K562 (cell line): ENCODE measurements at regions not wholly inside any gene's neighbourhood (a gene's known extent, or its start where the extent isn't known, plus 50 kb on each side); places are given as distances from the start of the nearest gene placed in this dataset.

Experiments
- ATAC-seq: fragments of 200-7000 bp; cut with Tn5 transposase; 3 replicates; pipeline ENCODE4 v1.9.1; 2020; ENCODE audit warnings: moderate library complexity
- BruUV-seq: library from RNA; stranded (reverse); fragments of 400-500 nt; replicated peaks from 2 replicates; lab custom pipeline; 2021; lab: Mats Ljungman, UMichigan
- CTCF ChIA-PET: fragments of 300-600 bp; formaldehyde crosslinking; extraction: SDS; loops from one replicate; lab custom pipeline; 2021; ENCODE audit warnings: low intra/inter-chr PET ratio; lab: Yijun Ruan, JAX
- POLR2A ChIA-PET: fragments of 300-600, 350-650 bp; sonication (Branson Sonifier 250); formaldehyde crosslinking; extraction: SDS; loops from one replicate; lab custom pipeline; 2021; ENCODE audit warnings: antibody characterized with exemption, inconsistent platforms; lab: Yijun Ruan, JAX
- DNase-seq, 4 experiments: peaks; one replicate each; pipeline versions ENCODE4 v3.0.0 to v3.0.0-alpha.2; 2011 to 2018; ENCODE audit warnings: low spot score in 3 of 4, mixed read lengths in 3 of 4; ENCODE audit errors: extremely low read depth in 1 of 4
- FAIRE-seq: peaks from 2 replicates; lab custom pipeline; 2011; peaks lifted over from hg19 to GRCh38; lab: Jason Lieb, UNC
- H2AFZ ChIP-seq: 2 replicates; pipeline ENCODE4 v1.6.0; 2011; ENCODE audit warnings: low read depth, low read length, control low read depth, inconsistent platforms
- H3K27ac ChIP-seq: fragments of 200-600 bp; 3 replicates; pipeline ENCODE4 v1.8.0; 2011; ENCODE audit warnings: low read depth, mild to moderate bottlenecking, control low read depth, inconsistent platforms, low read length, moderate library complexity, mixed read lengths; ENCODE audit errors: extremely low read depth
- H3K27me3 ChIP-seq, 2 experiments: fragments of 300-600 bp in 1 of 2; 2 replicates in 1 of 2; 3 replicates in 1 of 2; pipeline versions ENCODE4 v1.6.0 to v1.8.0; 2011; ENCODE audit warnings: inconsistent platforms in 2 of 2, low read length in 2 of 2, mild to moderate bottlenecking in 1 of 2, mixed read lengths in 1 of 2, moderate library complexity in 1 of 2; ENCODE audit not compliant: control insufficient read depth in 2 of 2, insufficient read depth in 2 of 2
- H3K36me3 ChIP-seq: fragments of 300-600 bp; 3 replicates; pipeline ENCODE4 v1.8.0; 2011; ENCODE audit warnings: mild to moderate bottlenecking, low read length, inconsistent platforms; ENCODE audit not compliant: control insufficient read depth, insufficient read depth
- H3K4me1 ChIP-seq, 2 experiments: fragments of 200-600 bp in 1 of 2; replicated peaks in 1 of 2; 2 replicates in 1 of 2; 3 replicates in 1 of 2; pipeline versions ENCODE4 v1.5.1 to v1.8.0; 2011; ENCODE audit warnings: inconsistent platforms in 2 of 2, low read length in 2 of 2, mild to moderate bottlenecking in 1 of 2, mixed read lengths in 1 of 2, moderate library complexity in 1 of 2; ENCODE audit not compliant: control insufficient read depth in 2 of 2, insufficient read depth in 2 of 2
- H3K4me2 ChIP-seq: 2 replicates; pipeline ENCODE4 v1.6.1; 2011; ENCODE audit warnings: low read length, control low read depth, inconsistent platforms, mixed read lengths; ENCODE audit not compliant: insufficient read depth
- H3K4me3 ChIP-seq: fragments of 200-600 bp; sonication (generic), shearing (Covaris generic); 2 replicates; pipeline ENCODE4 v1.5.1; 2016; ENCODE audit warnings: control low read depth, inconsistent platforms
- H3K79me2 ChIP-seq: fragments of 200-600 bp; 3 replicates; pipeline ENCODE4 v1.8.0; 2011; ENCODE audit warnings: low read length, inconsistent platforms; ENCODE audit not compliant: control insufficient read depth, insufficient read depth
- H3K9ac ChIP-seq, 2 experiments: 2 replicates each; pipeline versions ENCODE4 v1.6.0 to v1.6.1; 2011; ENCODE audit warnings: low read depth in 2 of 2, low read length in 2 of 2, control low read depth in 1 of 2, inconsistent platforms in 1 of 2, mild to moderate bottlenecking in 1 of 2, mixed read lengths in 1 of 2; ENCODE audit not compliant: insufficient read depth in 1 of 2
- H3K9me1 ChIP-seq: one replicate; pipeline ENCODE4 v1.6.0; 2011; ENCODE audit warnings: inconsistent platforms, mild to moderate bottlenecking, low read length, moderate library complexity; ENCODE audit not compliant: control insufficient read depth, insufficient read depth
- H3K9me3 ChIP-seq: replicated peaks from 2 replicates; pipeline ENCODE4 v1.5.1; 2011; ENCODE audit warnings: low read depth, low read length, inconsistent platforms; ENCODE audit not compliant: control insufficient read depth, insufficient read depth
- H4K20me1 ChIP-seq: replicated peaks from 2 replicates; pipeline ENCODE4 v1.6.1; 2011; ENCODE audit warnings: low read length, inconsistent platforms, mixed read lengths; ENCODE audit not compliant: control insufficient read depth, insufficient read depth
- CBX1 ChIP-seq: sonication (generic); IDR thresholded peaks from 2 replicates; pipeline ENCODE4 v1.6.1; 2016; ENCODE audit warnings: antibody characterized with exemption, low read depth, mild to moderate bottlenecking
- FOSL1 ChIP-seq: fragments of 200-800 bp; sonication (Bioruptor generic); conservative IDR thresholded peaks from 2 replicates; pipeline ENCODE4 v1.6.1; 2016; ENCODE audit warnings: missing genetic modification characterization, missing compliant biosample characterization
- HDAC2 ChIP-seq: fragments of 450-650 bp; IDR thresholded peaks from 2 replicates; pipeline ENCODE4 v1.6.1; 2016; ENCODE audit warnings: mild to moderate bottlenecking
- HDAC6 ChIP-seq: IDR thresholded peaks from 2 replicates; pipeline ENCODE4 v1.6.1; 2012; ENCODE audit warnings: low read depth, mild to moderate bottlenecking, control low read depth, inconsistent platforms, low read length, moderate library complexity
- SIN3A ChIP-seq, 2 experiments: fragments of 150-350 bp in 1 of 2; IDR thresholded peaks; 2 replicates each; pipeline ENCODE4 v1.6.1; 2011 to 2016; ENCODE audit warnings: borderline replicate concordance in 2 of 2, low read depth in 2 of 2, low read length in 2 of 2, mild to moderate bottlenecking in 2 of 2, moderate library complexity in 2 of 2; ENCODE audit not compliant: control insufficient read depth in 1 of 2
- ZNF507 ChIP-seq: conservative IDR thresholded peaks from 2 replicates; pipeline ENCODE4 v1.6.1; 2017; ENCODE audit warnings: missing genetic modification characterization, missing compliant biosample characterization
- WGBS: fragments of 100-300 bp; shearing (Covaris generic); methylation state at CpG from one replicate; pipeline ENCODE4 v1.1.6; 2016; ENCODE audit warnings: low coverage, mixed read lengths; ENCODE audit not compliant: insufficient coverage; ENCODE audit errors: missing lambda C conversion rate; 5-methylcytosine and 5-hydroxymethylcytosine counted together
- in situ Hi-C: fragments of 300-500 bp; cut with MboI; formaldehyde crosslinking; loops from 4 replicates; pipeline ENCODE4 v1.15.0; 2018; ENCODE audit warnings: inconsistent platforms, mixed read lengths
- intact Hi-C: fragments of 100-400 bp; cut with micrococcal nuclease; formaldehyde crosslinking; loops from 2 replicates; pipeline ENCODE4 v1.14.2; 2022
- TF ChIP-seq, protein P1 (sequence below): fragments of 250-450 bp; sonication (Bioruptor Pico); IDR thresholded peaks from 2 replicates; pipeline ENCODE4 v1.9.0; 2021; ENCODE audit warnings: mild to moderate bottlenecking, inconsistent platforms
- TF ChIP-seq, protein P2 (sequence below): fragments of 250-450 bp; sonication (Bioruptor Pico); IDR thresholded peaks from 2 replicates; pipeline ENCODE4 v1.5.0; 2021; ENCODE audit warnings: mild to moderate bottlenecking, borderline replicate concordance

DNA sequence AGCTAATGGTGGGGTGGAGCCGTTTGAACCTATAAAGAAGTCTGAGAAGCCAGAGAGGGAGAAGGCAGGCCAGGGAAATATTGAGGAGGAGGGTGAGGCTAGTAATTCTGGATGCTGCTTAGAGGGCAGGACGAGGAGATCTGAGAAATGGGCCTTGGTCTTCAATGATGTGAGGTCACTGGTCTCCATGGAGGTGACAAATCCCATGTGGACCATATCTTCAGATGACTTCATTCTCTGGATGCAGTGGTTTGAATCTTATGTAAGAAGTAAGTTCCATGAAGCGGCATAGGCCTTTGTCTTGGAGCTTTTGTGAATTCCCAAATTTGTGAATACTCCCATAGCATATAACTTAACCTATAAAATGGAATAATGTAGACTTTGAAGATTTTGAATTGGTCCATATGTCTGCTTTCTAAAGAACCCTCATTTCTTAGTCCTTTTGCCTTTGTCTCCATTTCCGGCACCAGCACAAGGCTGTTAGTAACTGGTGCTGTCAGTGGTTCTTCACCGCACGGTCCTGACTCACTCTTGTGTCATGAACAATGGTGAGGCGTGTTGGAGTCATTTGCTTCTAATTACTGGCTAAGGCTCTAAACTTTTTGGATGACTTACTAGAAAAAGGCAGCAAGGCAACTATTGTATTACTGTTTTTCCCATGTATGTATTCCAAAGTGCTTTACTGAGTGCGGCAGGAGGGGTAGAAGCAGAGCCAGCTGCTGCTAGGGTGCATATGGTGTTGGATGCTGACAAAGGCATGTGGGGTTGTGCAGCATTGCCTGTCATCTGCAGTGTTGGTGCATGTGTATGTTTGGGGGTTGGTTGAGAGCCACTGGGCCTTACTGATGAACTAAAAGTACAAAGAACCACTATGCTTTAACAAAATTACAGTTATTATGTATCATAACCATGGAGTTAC lies 279.3 kb upstream of the C2CD4B start:
- Histone ChIP-seq H3K9ac (no peak overlapping the region), H3K36me3 (no peaks in the 10 kb centered on the region), H3K79me2 (no peaks in the 10 kb centered on the region), H3K4me2 (no peak overlapping the region), H3K9me1 (no peaks in the 10 kb centered on the region), H3K4me3 (no peak overlapping the region), H3K9me3 (no peaks in the 10 kb centered on the region), H3K27me3 (peaks cover 10 to 26% of the 10 kb centered on the region in 2 experiments; a peak in 4 of 5 replicates), H2AFZ (no peak overlapping the region), H3K27ac (no peak overlapping the region), H4K20me1 (no peaks in the 10 kb centered on the region), H3K4me1 (no peaks in the 10 kb centered on the region; a peak in 1 of 5 replicates)
- BruUV-seq = no TSS peak
- POLR2A ChIA-PET = no interaction called here
- ATAC-seq (no peak), FAIRE-seq (no peak), DNase-seq (no peak)
- intact Hi-C loops (no loop called here), in situ Hi-C loops (no loop called here)
- CTCF ChIA-PET = no interaction called here
- TF ChIP-seq SIN3A (IDR thresholded peaks at IDR 0.05; ENCODE audit: borderline replicate concordance in 2 of 2, control insufficient read depth in 1 of 2, low read depth in 2 of 2, low read length in 2 of 2) (no peak), FOSL1 (tag) (0 out of 2 replicates have a peak, but pooled peaks have one; percentile 32)
- 6% methylated on average over 8 of the region's 8 CpGs for WGBS

DNA sequence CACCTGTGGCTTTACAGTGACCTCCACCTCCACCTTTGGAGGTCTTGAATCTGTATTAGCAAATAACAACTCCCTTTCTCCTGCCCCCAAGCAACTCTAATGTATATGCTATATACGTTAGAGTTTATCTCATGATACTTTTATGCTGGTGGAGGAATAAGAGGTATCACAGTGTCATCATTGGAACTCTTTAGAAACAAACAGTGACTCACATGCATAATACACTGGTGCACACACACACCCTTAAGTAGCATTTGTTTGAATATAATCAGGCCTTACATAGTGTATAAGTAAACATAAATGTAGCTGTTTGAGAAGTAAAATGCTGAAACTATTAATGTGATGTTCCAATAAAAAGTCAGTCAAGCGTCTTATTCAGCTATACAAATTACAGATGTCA lies 280.2 kb upstream of the C2CD4B start:
- BruUV-seq = no TSS peak
- Histone ChIP-seq H3K9ac (no peak overlapping the region), H3K9me3 (no peaks in the 10 kb centered on the region), H4K20me1 (no peaks in the 10 kb centered on the region), H3K27ac (no peak overlapping the region), H3K36me3 (no peaks in the 10 kb centered on the region), H3K79me2 (no peaks in the 10 kb centered on the region), H2AFZ (no peak overlapping the region), H3K4me3 (no peak overlapping the region), H3K27me3 (peaks cover 12 to 31% of the 10 kb centered on the region in 2 experiments; a peak in 4 of 5 replicates), H3K4me2 (no peak overlapping the region), H3K4me1 (no peaks in the 10 kb centered on the region; a peak in 1 of 5 replicates), H3K9me1 (no peaks in the 10 kb centered on the region)
- DNase-seq (no peak), ATAC-seq (no peak), FAIRE-seq (no peak)
- POLR2A ChIA-PET = interaction anchor here (0.8 to 1.9 kb wide), 2 partner anchors 40 to 58 kb away, joined by 3 read pairs; no protein-coding TSS in a partner anchor
- 0% methylated on average over 2 of the region's 2 CpGs for WGBS
- CTCF ChIA-PET = no interaction called here
- in situ Hi-C loops (no loop called here), intact Hi-C loops (no loop called here)
- TF ChIP-seq, protein P1, sequence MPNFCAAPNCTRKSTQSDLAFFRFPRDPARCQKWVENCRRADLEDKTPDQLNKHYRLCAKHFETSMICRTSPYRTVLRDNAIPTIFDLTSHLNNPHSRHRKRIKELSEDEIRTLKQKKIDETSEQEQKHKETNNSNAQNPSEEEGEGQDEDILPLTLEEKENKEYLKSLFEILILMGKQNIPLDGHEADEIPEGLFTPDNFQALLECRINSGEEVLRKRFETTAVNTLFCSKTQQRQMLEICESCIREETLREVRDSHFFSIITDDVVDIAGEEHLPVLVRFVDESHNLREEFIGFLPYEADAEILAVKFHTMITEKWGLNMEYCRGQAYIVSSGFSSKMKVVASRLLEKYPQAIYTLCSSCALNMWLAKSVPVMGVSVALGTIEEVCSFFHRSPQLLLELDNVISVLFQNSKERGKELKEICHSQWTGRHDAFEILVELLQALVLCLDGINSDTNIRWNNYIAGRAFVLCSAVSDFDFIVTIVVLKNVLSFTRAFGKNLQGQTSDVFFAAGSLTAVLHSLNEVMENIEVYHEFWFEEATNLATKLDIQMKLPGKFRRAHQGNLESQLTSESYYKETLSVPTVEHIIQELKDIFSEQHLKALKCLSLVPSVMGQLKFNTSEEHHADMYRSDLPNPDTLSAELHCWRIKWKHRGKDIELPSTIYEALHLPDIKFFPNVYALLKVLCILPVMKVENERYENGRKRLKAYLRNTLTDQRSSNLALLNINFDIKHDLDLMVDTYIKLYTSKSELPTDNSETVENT (CRISPR knock-in tag) = no peak
- TF ChIP-seq CBX1 (no peak), HDAC2 (no peak), ZNF507 (tag) (no peak), HDAC6 (no peak)
- TF ChIP-seq, protein P2, sequence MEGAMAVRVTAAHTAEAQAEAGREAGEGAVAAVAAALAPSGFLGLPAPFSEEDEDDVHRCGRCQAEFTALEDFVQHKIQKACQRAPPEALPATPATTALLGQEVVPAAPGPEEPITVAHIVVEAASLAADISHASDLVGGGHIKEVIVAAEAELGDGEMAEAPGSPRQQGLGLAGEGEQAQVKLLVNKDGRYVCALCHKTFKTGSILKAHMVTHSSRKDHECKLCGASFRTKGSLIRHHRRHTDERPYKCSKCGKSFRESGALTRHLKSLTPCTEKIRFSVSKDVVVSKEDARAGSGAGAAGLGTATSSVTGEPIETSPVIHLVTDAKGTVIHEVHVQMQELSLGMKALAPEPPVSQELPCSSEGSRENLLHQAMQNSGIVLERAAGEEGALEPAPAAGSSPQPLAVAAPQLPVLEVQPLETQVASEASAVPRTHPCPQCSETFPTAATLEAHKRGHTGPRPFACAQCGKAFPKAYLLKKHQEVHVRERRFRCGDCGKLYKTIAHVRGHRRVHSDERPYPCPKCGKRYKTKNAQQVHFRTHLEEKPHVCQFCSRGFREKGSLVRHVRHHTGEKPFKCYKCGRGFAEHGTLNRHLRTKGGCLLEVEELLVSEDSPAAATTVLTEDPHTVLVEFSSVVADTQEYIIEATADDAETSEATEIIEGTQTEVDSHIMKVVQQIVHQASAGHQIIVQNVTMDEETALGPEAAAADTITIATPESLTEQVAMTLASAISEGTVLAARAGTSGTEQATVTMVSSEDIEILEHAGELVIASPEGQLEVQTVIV (CRISPR knock-in tag) = no peak
